Memory B cell (primary cell): ENCODE measurements at regions not wholly inside any gene's neighbourhood (a gene's known extent, or its start where the extent isn't known, plus 50 kb on each side); places are given as distances from the start of the nearest gene placed in this dataset.

Experiments used
- ATAC-seq: fragments of 150-1000 bp; cut with Tn5 transposase; 2 replicates; pipeline ENCODE4 v1.10.0; 2021; ENCODE audit warnings: low read depth, mild to moderate bottlenecking, moderate library complexity
- DNase-seq, 2 donors: peaks; one replicate each; pipeline ENCODE4 v3.0.0; 2022; ENCODE audit warnings: low spot score in 2 of 2
- H3K27ac Mint-ChIP-seq: one replicate; pipeline ENCODE4 v1.8.0; 2022; ENCODE audit warnings: mild to moderate bottlenecking, moderate library complexity, mixed read lengths
- H3K27me3 Mint-ChIP-seq: one replicate; pipeline ENCODE4 v1.8.0; 2022; ENCODE audit warnings: mixed read lengths
- H3K36me3 Mint-ChIP-seq: one replicate; pipeline ENCODE4 v1.8.0; 2022; ENCODE audit warnings: mild to moderate bottlenecking, mixed read lengths
- H3K4me1 Mint-ChIP-seq: one replicate; pipeline ENCODE4 v1.8.0; 2022; ENCODE audit warnings: mixed read lengths
- H3K4me3 Mint-ChIP-seq: one replicate; pipeline ENCODE4 v1.8.0; 2022; ENCODE audit warnings: mild to moderate bottlenecking, moderate library complexity, mixed read lengths
- H3K9me3 Mint-ChIP-seq: one replicate; pipeline ENCODE4 v1.8.0; 2022; ENCODE audit warnings: mixed read lengths

GRCh38 chr12:110983811-110984210 lies 63.4 kb upstream of the MYL2 start:
- H3K27ac Mint-ChIP-seq = no peak overlapping the region
- ATAC-seq (no peak), DNase-seq (no peak)
- H3K4me1 Mint-ChIP-seq = no peaks in the 10 kb centered on the region
- no peaks in the 10 kb centered on the region for H3K9me3 Mint-ChIP-seq
- H3K4me3 Mint-ChIP-seq = no peak overlapping the region
- peaks cover 25% of the 10 kb centered on the region for H3K27me3 Mint-ChIP-seq
- no peaks in the 10 kb centered on the region for H3K36me3 Mint-ChIP-seq

DNA sequence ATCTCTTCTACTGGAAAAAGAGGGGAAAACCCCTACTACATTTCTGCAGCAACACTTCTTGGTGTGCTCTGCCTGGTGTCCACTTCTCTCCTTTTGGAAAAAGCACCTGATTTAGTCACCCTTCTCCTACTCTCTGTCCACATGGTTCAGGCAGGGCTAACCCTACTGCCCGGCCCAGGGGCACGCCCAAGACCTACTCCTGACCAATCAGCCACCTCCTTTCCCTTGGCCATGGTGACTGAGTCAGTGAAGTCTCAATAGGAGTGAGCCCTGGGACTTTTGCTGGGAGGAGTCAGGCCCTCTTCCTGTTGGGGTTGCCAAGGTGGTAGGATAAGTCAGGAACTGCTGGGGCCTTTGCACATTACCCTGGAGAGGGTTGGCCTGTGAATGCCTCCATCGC lies 52.5 kb upstream of the MYL2 start:
- no peak overlapping the region for H3K27ac Mint-ChIP-seq
- H3K9me3 Mint-ChIP-seq = no peaks in the 10 kb centered on the region
- H3K4me1 Mint-ChIP-seq = no peaks in the 10 kb centered on the region
- ATAC-seq (no peak), DNase-seq (no peak)
- H3K4me3 Mint-ChIP-seq = no peak overlapping the region
- H3K36me3 Mint-ChIP-seq = no peaks in the 10 kb centered on the region
- peaks cover 2% of the 10 kb centered on the region for H3K27me3 Mint-ChIP-seq

DNA sequence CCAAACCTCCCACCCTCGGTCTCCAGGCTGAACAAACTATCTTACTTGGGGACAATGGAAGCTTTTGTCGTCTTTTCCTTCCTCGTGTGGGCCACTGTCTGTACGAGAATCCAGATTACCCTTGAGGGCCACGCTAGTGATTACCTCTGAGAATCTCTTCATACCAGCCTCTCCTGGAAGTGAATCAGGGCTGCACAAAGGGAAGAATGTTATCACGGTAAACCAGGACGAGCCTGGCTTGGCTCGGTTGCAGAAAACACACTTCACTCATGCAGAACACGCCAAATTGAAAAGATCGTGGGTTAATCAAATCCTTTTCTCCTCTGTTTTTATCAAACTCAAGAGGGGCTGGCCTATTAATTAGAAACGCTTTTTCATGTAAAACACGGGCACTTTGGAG lies 51.6 kb upstream of the MYL2 start:
- Mint-ChIP-seq H3K27me3 (peaks cover 6% of the 10 kb centered on the region), H3K27ac (no peak overlapping the region), H3K9me3 (no peaks in the 10 kb centered on the region), H3K36me3 (no peaks in the 10 kb centered on the region), H3K4me3 (no peak overlapping the region), H3K4me1 (no peaks in the 10 kb centered on the region)
- ATAC-seq (no peak), DNase-seq (no peak)

GRCh38 chr12:110971189-110971920 lies 51.0 kb upstream of the MYL2 start:
- no peak for ATAC-seq
- no peak overlapping the region for H3K4me3 Mint-ChIP-seq
- H3K27ac Mint-ChIP-seq = no peak overlapping the region
- H3K27me3 Mint-ChIP-seq = peaks cover 6% of the 10 kb centered on the region
- H3K4me1 Mint-ChIP-seq = no peaks in the 10 kb centered on the region
- H3K36me3 Mint-ChIP-seq = no peaks in the 10 kb centered on the region
- DNase-seq = no peak
- no peaks in the 10 kb centered on the region for H3K9me3 Mint-ChIP-seq
